NCI-H1105 treated with DMSO at 0.1 percent for 48 hours (cell line): ENCODE measurements at regions not wholly inside any gene's neighbourhood (a gene's known extent, or its start where the extent isn't known, plus 50 kb on each side); places are given as distances from the start of the nearest gene placed in this dataset.
"Not testable (repeated sequence)": the region's sequence is repeated elsewhere in the genome, so short reads cannot be mapped to it uniquely, and the experiment has no call there.

ENCODE experiments used
- DNase-seq: peaks from one replicate; lab custom pipeline; 2025; lab: John Stamatoyannopoulos, UW

DNA sequence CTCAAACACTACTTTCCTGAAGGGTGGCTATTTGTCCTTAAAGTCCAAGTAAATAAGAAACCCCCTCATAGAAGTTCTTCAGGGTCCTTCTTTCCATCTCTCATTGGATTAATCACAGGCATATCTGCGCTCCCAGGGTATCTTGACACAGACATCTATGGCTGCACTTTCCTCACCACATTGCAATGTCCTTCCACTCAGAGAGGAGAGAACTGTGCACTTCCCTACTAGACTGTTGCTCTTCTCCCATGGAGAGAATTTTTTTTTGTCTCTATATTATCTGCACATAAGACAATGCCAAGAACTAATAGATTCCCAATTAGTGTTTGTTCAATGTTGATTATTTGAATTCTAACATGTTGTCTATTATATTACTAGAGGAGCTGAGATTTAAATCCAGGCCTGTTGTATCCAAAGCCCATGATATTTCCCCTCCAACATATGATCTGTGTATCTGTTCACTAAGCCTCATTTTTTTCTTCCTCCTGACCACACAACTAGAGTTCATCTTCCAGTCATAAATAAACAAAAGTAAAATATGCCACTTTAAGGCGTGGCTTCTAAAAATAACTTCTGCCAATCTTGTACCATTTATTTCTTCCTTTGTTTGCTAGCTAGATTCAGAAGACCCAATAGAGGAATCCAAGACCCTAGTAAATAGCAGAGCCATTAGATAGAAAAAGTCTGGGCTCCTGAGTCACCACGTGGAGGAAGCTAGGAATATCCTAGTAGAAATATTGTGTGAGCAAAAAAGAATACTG lies 61.5 kb upstream of the FAM241A start:
- DNase-seq, result no peak

- no peak for DNase-seq
Measured at GRCh38 chr4:112085156-112086035, 59.9 kb upstream of the FAM241A start.

- DNase-seq, result no peak
Measured at GRCh38 chr4:112086036-112086434, 59.2 kb upstream of the FAM241A start.

DNA sequence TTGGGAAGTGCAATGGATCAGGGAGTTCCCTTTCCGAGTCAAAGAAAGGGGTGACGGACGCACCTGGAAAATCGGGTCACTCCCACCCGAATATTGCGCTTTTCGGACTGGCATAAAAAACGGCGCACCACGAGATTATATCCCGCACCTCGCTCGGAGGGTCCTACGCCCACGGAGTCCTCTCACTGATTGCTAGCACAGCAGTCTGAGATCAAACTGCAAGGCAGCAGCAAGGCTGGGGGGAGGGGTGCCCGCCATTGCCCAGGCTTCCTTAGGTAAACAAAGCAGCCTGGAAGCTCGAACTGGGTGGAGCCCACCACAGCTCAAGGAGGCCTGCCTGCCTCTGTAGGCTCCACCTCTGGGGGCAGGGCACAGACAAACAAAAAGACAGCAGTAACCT lies 58.6 kb upstream of the FAM241A start:
- DNase-seq, result not testable (repeated sequence)

DNA sequence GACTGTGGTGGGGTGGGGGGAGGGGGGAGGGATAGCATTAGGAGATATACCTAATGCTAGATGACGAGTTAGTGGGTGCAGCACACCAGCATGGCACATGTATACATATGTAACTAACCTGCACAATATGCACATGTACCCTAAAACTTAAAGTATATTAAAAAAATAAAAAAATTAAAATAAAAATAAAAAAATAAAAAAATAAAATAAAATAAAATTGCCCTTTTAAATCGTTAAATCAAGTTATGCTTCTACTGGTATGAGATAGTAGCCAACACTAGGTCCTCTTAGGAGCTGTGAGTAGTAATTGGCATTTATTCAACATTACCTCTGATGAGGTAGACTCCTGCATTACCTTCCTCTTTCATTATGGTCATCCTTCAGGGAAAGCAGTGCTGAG lies 52.9 kb upstream of the FAM241A start:
- DNase-seq, result not testable (repeated sequence)

DNA sequence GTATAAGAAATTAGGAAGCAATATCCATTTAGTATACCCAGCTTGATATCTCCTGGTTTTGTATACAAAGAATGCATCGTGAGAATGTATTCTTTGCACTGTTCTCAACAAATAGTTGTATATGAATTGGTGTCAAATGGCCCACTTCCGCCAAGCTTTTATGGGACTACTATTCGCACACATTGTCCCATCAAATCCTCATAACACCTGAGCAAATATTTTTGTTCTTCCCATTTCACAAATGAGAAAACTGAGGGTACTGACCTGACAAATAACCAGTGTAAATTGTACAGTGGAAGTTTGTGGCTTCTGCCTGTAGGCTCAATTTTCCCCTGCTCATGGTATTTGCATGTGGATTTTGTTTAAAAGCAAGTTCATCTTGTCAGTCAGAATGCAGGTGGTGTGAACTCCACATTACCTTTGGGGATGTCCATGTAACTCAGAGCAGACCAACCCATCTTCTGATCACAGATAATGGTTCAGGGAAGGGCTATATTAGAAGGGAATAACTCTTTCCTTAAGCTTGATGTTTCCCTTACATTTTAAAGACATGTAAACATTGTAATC lies 51.5 kb upstream of the FAM241A start:
- DNase-seq, result no peak

- DNase-seq, result no peak
Measured at GRCh38 chr4:112094330-112094729, 50.9 kb upstream of the FAM241A start.
